ENCODE measurements at regions not wholly inside any gene's neighbourhood (a gene's known extent, or its start where the extent isn't known, plus 50 kb on each side); places are given as distances from the start of the nearest gene placed in this dataset.

GRCh38 chr2:58476556-58476955 lies 235.4 kb upstream of the FANCL start:
- no peak overlapping the region for H3K4me2 ChIP-seq (ENCODE audit: low read length)
- H3K9ac ChIP-seq (ENCODE audit: low read length) = no peak overlapping the region
- no peaks in the 10 kb centered on the region for H4K20me1 ChIP-seq (ENCODE audit: insufficient read depth)
- H3K4me3 ChIP-seq (ENCODE audit: low read length) = no peak overlapping the region
- no peaks in the 10 kb centered on the region for H3K9me2 ChIP-seq (ENCODE audit: insufficient read depth, low read length)
- no peaks in the 10 kb centered on the region for H3K9me3 ChIP-seq (ENCODE audit: low read length)
- H3K36me3 ChIP-seq (ENCODE audit: insufficient read depth, low read length) = no peaks in the 10 kb centered on the region
- H2AFZ ChIP-seq (ENCODE audit: low read depth, low read length) = no peak overlapping the region
- TF ChIP-seq, protein P1, sequence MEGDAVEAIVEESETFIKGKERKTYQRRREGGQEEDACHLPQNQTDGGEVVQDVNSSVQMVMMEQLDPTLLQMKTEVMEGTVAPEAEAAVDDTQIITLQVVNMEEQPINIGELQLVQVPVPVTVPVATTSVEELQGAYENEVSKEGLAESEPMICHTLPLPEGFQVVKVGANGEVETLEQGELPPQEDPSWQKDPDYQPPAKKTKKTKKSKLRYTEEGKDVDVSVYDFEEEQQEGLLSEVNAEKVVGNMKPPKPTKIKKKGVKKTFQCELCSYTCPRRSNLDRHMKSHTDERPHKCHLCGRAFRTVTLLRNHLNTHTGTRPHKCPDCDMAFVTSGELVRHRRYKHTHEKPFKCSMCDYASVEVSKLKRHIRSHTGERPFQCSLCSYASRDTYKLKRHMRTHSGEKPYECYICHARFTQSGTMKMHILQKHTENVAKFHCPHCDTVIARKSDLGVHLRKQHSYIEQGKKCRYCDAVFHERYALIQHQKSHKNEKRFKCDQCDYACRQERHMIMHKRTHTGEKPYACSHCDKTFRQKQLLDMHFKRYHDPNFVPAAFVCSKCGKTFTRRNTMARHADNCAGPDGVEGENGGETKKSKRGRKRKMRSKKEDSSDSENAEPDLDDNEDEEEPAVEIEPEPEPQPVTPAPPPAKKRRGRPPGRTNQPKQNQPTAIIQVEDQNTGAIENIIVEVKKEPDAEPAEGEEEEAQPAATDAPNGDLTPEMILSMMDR (IDR thresholded peaks at IDR 0.05; ENCODE audit: poor library complexity, severe bottlenecking) = no peak
- TF ChIP-seq MXI1 (conservative IDR thresholded peaks at IDR 0.05; ENCODE audit: poor library complexity, severe bottlenecking) (no peak), RAD21 (conservative IDR thresholded peaks at IDR 0.05) (no peak), SMC3 (conservative IDR thresholded peaks at IDR 0.05; ENCODE audit: poor library complexity) (no peak), POLR2AphosphoS5 (IDR thresholded peaks at IDR 0.05) (no peak), TAF1 (IDR thresholded peaks at IDR 0.05; ENCODE audit: low read depth) (no peak), REST (IDR thresholded peaks at IDR 0.05; ENCODE audit: borderline replicate concordance) (no peak), EP300 (conservative IDR thresholded peaks at IDR 0.05; ENCODE audit: poor library complexity, severe bottlenecking) (no peak), EZH2 (IDR thresholded peaks at IDR 0.05; ENCODE audit: borderline replicate concordance, insufficient read depth, low read length, poor library complexity, severe bottlenecking) (no peak)
- no peaks in the 10 kb centered on the region for H3K27me3 ChIP-seq (ENCODE audit: insufficient read depth, low read depth, low read length)
- no peaks in the 10 kb centered on the region for H3K79me2 ChIP-seq (replicated peaks; ENCODE audit: insufficient read depth, low read length)
- H3K27ac ChIP-seq (ENCODE audit: low read length) = no peak overlapping the region
- H3F3A ChIP-seq (ENCODE audit: insufficient read depth, low read length, poor library complexity, severe bottlenecking) = no peaks in the 10 kb centered on the region

DNA sequence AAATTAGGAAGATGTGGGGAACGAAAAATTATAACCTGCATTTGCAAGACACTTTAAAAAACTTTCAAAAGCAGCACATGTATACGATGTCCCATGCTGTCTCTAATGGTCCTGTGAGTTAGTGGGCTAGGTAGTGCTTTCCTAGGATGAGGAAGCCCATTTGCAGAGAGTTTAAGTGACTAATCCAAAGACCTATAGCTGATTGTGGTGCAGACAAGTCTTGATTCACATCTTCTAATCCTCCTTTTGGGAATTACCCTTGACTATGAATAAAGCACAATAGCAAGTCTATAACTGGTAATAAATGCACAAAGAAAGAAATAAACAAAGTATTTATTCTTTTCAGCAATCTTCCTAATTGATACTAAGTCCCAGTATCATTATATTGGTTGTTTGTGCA lies 234.6 kb upstream of the FANCL start:
- no peak overlapping the region for H3K27ac ChIP-seq (ENCODE audit: low read length)
- H3K4me2 ChIP-seq (ENCODE audit: low read length) = no peak overlapping the region
- no peak overlapping the region for H3K4me3 ChIP-seq (ENCODE audit: low read length)
- H2AFZ ChIP-seq (ENCODE audit: low read depth, low read length) = no peak overlapping the region
- H3K36me3 ChIP-seq (ENCODE audit: insufficient read depth, low read length) = no peaks in the 10 kb centered on the region
- TF ChIP-seq TAF1 (IDR thresholded peaks at IDR 0.05; ENCODE audit: low read depth) = no peak
- TF ChIP-seq EP300 (conservative IDR thresholded peaks at IDR 0.05; ENCODE audit: poor library complexity, severe bottlenecking) = no peak
- TF ChIP-seq, protein P1 (IDR thresholded peaks at IDR 0.05; ENCODE audit: poor library complexity, severe bottlenecking) = no peak
- no peak for TF ChIP-seq MXI1 (conservative IDR thresholded peaks at IDR 0.05; ENCODE audit: poor library complexity, severe bottlenecking)
- no peak for TF ChIP-seq RAD21 (conservative IDR thresholded peaks at IDR 0.05)
- no peak for TF ChIP-seq POLR2AphosphoS5 (IDR thresholded peaks at IDR 0.05)
- no peak for TF ChIP-seq REST (IDR thresholded peaks at IDR 0.05; ENCODE audit: borderline replicate concordance)
- no peak for TF ChIP-seq EZH2 (IDR thresholded peaks at IDR 0.05; ENCODE audit: borderline replicate concordance, insufficient read depth, low read length, poor library complexity, severe bottlenecking)
- H3K9ac ChIP-seq (ENCODE audit: low read length) = no peak overlapping the region
- H3K79me2 ChIP-seq (replicated peaks; ENCODE audit: insufficient read depth, low read length) = no peaks in the 10 kb centered on the region
- H3K9me3 ChIP-seq (ENCODE audit: low read length) = no peaks in the 10 kb centered on the region
- H4K20me1 ChIP-seq (ENCODE audit: insufficient read depth) = no peaks in the 10 kb centered on the region
- no peaks in the 10 kb centered on the region for H3K27me3 ChIP-seq (ENCODE audit: insufficient read depth, low read depth, low read length)
- no peaks in the 10 kb centered on the region for H3F3A ChIP-seq (ENCODE audit: insufficient read depth, low read length, poor library complexity, severe bottlenecking)
- H3K9me2 ChIP-seq (ENCODE audit: insufficient read depth, low read length) = no peaks in the 10 kb centered on the region
